T1000 (cell line): ENCODE measurements at regions not wholly inside any gene's neighbourhood (a gene's known extent, or its start where the extent isn't known, plus 50 kb on each side); places are given as distances from the start of the nearest gene placed in this dataset.

Experiments used
- DNase-seq: peaks from one replicate; lab custom pipeline; 2025; ENCODE audit warnings: mixed read lengths; lab: John Stamatoyannopoulos, UW

- no peak for DNase-seq
These were observed 328.7 kb upstream of the ATP11B start for GRCh38 chr3:182464513-182465145.

- DNase-seq = no peak
These were observed 327.8 kb upstream of the ATP11B start for GRCh38 chr3:182465301-182466185.

GRCh38 chr3:182469086-182469485, 324.2 kb upstream of the ATP11B start:
- DNase-seq = no peak

GRCh38 chr3:182470187-182470586, 323.1 kb upstream of the ATP11B start:
- no peak for DNase-seq

GRCh38 chr3:182473191-182473710, 320.1 kb upstream of the ATP11B start:
- DNase-seq = no peak

- no peak for DNase-seq
These were observed 314.9 kb upstream of the ATP11B start for GRCh38 chr3:182478369-182478768.

- no peak for DNase-seq
These were observed 313.6 kb upstream of the ATP11B start for GRCh38 chr3:182479419-182480336.

GRCh38 chr3:182482705-182483104, 310.6 kb upstream of the ATP11B start:
- DNase-seq = no peak

- DNase-seq = no peak
These were observed 308.6 kb upstream of the ATP11B start for GRCh38 chr3:182484682-182485081.

- DNase-seq = no peak
These were observed 308.0 kb upstream of the ATP11B start for GRCh38 chr3:182485301-182485700.

- no peak for DNase-seq
These were observed 306.8 kb upstream of the ATP11B start for GRCh38 chr3:182486463-182486862.

- no peak for DNase-seq
These were observed 306.2 kb upstream of the ATP11B start for GRCh38 chr3:182487143-182487542.

- DNase-seq = no peak
These were observed 305.7 kb upstream of the ATP11B start for GRCh38 chr3:182487611-182488010.

GRCh38 chr3:182490596-182491491, 302.5 kb upstream of the ATP11B start:
- DNase-seq = no peak

GRCh38 chr3:182491577-182491976, 301.7 kb upstream of the ATP11B start:
- no peak for DNase-seq

GRCh38 chr3:182492536-182492935, 300.8 kb upstream of the ATP11B start:
- no peak for DNase-seq

- no peak for DNase-seq
These were observed 293.0 kb upstream of the ATP11B start for GRCh38 chr3:182500289-182500688.

GRCh38 chr3:182501856-182502255, 291.4 kb upstream of the ATP11B start:
- no peak for DNase-seq

- no peak for DNase-seq
These were observed 289.9 kb upstream of the ATP11B start for GRCh38 chr3:182503401-182503800.

GRCh38 chr3:182508919-182509711, 284.2 kb upstream of the ATP11B start:
- no peak for DNase-seq
